GM18868 (cell line): ENCODE measurements at regions not wholly inside any gene's neighbourhood (a gene's known extent, or its start where the extent isn't known, plus 50 kb on each side); places are given as distances from the start of the nearest gene placed in this dataset.
A peak's percentile ranks its signal among the peaks of the same experiment; 100 is the strongest.
"Not testable (repeated sequence)": the region's sequence is repeated elsewhere in the genome, so short reads cannot be mapped to it uniquely, and the experiment has no call there.

ENCODE experiments used
- ATAC-seq: cut with Tn5 transposase; IDR thresholded peaks from one replicate; pipeline ENCODE4 v1.9.1; 2021; ENCODE audit warnings: mild to moderate bottlenecking, moderate library complexity; ENCODE audit not compliant: unreplicated experiment

DNA sequence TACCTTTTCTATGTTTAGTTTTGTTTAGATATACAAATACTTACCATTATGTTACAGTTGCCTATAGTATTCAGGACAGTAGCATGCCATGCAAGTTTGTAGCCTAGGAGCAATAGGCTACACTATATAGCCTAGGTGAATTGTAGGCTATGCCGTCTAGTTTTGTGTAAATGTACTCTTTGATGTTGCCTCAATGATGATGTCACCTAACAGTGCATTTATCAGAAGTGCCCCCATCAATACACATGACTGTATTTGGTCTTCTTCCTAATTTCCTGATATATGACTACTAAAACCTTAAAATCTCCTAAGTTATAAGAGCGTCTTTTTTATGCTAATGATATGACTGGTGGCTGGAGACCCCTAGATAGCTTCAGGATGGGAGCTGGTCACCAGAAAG lies 394.4 kb upstream of the STXBP6 start:
- ATAC-seq, result no peak

- ATAC-seq, result not testable (repeated sequence)
Measured at GRCh38 chr14:25440382-25440781, 390.4 kb upstream of the STXBP6 start.

GRCh38 chr14:25436906-25437305 lies 387.0 kb upstream of the STXBP6 start:
- no peak for ATAC-seq

DNA sequence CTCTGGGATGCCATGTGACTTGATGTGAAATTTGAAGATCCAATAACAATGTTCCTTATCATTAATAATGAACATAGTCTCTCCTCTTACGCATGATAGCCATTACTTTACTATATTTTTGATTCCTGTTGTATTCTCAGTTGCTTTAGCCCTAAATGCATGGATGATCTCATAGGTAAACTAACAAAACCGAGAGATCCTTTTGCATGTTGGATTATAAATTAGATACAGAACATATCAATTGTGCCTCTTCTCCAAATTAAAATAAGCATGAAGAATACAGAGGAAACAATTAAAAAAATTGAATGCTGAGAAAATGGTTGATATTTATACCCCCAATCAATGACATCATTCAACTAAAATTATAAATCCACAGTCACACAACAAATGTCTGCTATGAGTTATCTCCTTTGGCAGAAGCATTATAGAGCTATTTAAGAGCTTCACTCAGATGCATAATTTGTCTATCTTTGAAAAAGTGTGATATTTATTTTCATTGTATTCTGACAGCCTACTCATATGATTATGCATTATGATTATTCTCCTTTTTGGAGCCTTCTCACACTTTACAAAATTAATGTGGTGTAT lies 386.4 kb upstream of the STXBP6 start:
- no peak for ATAC-seq

DNA sequence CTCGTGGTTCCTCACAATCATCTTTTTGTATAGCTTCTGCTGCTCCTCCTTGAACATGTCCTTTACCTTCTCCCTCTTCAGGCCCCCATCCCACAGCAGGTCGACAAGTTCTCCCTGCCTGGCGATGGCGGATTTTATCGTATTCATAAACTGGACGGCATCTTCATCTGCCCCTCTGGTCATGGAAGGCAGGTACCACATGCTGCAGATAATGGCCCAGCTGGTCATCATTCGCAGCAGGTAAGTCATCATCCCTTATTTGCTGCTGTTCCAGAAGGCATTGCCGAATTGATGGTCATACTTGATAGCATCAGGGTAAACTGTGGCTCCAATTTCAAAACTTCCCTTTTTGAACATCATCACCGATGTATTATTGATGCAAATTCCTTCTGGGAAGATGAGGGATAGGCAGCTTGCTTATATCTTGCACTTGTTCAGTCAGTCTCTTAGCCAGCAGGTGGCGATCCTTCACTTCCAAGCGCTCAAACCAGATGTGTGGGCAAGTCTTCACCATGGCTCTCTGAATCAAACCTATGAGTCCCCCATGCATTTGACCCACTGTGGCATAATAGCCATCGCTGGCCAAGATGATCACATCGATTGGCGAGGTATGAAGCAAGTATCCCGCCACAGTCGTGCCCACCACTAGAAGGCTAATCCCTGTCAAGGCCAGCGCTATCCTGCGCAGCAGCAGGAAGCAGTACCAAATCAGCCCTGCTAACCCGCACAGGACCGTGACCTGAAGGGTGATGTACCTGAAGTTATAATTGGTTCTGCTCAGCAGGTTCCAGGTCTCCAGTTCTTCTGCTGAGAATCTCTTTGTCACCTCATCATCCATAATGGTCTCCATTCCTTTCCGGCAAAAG lies 381.5 kb upstream of the STXBP6 start:
- ATAC-seq, result no peak

DNA sequence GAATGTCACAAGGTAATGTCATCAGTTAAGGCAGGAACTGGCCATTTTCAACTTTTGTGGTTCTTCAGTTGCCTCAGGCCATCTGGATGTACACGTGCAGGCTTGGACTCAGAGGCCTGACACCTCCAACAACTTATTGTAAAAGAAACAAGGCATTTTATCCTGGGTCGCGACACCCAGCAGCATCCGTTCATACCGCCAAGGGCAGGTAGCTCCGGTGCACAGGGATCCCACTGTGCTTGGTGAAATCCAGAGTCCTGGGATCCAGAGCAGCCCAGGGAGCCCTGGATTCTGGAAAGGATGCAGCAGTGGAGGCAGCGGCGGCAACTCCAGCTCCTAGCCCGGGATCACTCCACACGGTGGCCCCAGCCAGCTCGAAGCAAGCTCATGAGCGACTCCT lies 380.9 kb upstream of the STXBP6 start:
- no peak for ATAC-seq

- no peak for ATAC-seq
Measured at GRCh38 chr14:25412998-25413397, 363.1 kb upstream of the STXBP6 start.

DNA sequence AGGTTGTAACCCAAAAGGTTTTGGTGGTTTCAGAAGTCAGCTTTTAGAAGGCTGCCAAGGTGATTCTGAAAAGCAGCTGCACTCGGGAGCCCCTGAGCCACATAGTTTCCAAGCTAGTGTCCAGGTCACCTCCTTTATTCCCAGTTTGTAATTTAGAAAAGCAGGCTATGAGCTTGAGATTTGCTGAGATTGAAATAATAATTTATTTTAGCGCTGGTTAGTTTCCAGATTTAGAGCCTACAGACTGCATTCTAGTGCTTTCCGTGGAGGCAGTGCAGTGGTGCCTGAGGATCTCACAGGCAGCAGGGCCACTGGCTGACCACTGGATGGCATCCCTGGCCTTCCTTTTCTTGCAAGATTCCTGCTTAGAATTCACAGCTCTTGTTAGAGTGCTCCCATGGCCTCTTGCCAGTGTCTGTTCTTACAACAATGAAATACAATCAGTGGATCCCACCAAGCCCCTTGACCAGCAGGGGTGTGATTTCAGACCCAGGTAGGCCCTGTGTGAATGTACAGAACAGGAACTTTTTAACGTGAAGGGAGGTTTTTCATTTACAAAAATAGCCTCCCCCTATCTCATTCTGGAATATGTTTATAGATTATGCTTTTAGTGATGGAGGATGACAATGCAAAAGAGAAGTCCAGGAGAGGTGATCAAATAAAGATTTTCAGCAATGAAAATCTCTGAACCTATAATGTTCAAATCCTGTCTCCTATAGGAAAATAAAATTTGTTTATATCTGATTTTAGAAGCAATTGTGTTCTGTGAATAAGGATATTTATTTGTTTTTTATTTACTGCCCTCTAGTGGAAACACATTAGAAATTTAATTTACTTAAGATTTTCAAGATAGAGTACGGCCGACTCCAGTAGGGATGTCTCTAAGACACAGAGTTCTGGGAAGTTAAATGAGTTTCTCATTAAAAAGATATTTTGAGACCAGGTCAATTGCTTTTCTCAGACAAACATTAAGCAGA lies 362.1 kb upstream of the STXBP6 start:
- ATAC-seq, result no peak

DNA sequence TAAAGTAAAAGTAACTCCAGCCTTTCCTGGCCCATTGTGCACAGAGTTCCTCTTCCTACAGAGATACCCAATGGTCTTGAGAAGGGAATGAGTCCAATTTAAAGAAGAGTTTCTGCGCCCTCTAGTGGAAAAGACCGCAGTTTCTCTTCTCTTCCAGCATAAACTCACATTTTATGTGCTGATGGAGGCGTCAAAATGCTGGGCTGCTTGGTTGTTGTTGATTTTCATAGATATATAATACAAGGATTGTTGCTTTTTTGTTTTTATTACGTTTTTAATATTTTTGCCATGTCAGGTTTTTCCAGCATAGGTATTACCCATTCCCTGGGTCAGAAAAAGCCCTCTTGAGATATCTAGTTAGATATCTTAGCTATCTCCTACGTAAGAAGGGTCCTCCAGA lies 356.9 kb upstream of the STXBP6 start:
- ATAC-seq, result peak; percentile 67

DNA sequence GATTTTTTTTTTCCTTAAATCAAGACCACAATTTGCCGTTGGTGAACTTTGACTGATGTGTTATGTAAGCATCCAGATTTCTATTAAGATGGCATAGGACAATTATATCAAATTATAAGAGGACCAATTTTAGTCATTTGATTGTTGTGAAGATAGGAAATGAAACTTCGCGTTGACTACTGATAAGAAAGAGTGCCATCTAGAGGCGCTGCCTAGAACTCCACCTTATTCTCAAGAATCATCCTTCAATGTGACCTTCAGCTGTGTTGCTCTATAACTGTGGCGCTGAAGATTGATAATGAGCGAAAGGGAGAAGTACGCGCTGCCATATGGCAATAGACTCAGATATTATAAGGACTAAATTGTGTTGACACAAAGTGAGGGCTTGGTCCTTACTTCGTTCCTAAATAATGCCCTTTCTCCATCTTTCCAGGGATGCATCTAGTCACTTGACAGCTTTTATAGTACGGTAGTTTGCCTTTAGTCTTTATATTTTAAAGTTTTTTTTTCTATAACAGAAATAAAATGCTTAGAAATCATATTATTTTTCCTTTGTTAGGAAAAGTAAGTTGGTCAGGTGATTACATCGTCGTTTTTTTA lies 350.8 kb upstream of the STXBP6 start:
- ATAC-seq, result peak; percentile 87

DNA sequence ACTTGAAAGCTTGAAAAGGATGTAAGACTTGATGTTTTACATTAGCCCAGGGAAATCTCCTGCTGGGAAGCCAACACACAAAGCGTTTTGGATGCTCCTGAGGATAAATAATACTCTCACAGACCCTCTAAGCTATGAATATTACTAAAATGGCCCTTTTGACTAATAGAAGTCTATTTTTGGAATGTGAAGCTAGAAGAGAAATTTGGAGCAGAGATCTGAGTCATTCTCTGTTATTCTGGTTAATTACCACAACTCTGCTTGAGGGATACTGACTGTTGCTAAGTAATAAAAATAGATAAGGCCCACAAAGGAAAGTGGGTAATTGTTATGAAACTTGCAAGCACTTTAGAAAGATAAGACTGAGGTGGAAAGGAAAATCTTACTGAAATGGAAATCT lies 346.2 kb upstream of the STXBP6 start:
- ATAC-seq, result peak; percentile 69

DNA sequence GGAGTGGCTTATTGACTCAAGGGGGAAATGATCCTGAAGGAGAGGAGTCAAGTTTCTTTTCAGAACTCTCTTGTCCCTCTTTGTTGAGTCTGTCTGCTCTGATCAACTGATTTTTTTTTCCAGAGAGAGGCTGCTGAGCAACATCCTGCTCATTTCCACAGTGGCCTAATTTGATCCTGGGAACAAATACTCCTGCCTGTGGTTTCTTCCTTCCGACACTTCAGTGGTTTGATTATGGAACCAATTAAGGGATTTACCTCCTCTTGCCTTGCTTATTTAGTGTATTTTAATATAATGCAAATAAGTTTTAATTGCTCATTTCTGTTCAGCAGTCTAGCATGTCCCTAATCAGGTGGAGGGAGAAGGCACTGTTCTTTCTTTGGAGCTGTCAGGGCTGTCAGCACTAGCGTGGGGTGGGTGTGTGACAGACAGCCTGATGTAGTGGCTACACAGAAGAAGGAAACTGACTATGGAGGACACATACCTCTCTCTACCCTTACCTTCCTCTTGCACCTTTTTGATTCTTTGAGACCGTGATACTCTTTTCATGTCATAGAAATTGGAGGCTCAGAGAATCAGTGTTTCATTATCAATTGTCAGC lies 344.9 kb upstream of the STXBP6 start:
- no peak for ATAC-seq

DNA sequence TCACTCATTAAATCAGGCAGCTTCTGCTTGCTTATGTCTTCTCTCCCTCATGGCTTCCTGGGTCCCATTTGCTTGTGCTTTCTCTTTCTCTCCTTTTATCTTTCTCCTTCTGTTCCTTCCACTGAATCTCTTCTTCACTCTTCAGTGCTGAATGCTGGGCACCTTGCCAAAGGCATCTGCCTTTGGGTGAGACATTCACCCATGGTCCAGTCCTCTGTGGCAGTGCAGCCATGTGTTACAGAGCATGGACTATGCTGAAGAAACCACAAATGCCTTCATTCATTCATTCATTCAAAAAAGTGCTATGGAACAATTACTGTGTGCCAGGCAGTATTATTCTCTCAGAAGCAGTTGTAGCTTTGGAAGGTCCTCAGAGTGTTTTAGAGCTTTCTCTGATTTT lies 344.4 kb upstream of the STXBP6 start:
- no peak for ATAC-seq

DNA sequence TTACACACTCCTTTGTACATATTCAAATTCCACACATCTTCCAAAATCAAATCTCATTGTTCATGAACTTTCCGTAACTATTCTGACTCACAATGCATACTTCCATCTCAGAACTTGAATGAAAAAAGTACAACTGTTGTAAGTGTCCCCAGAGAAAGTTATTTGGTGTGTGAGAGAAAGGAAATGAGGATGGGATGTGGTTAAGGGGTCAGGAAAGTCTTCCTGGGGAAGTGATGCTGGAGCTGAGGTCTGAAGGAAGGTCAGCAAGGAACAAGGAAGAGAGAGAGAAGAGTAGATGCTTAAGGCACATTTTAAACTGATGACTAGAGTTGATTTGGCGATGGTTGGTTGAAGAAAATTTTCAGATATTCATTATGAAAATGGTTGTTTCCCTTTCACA lies 340.0 kb upstream of the STXBP6 start:
- no peak for ATAC-seq

DNA sequence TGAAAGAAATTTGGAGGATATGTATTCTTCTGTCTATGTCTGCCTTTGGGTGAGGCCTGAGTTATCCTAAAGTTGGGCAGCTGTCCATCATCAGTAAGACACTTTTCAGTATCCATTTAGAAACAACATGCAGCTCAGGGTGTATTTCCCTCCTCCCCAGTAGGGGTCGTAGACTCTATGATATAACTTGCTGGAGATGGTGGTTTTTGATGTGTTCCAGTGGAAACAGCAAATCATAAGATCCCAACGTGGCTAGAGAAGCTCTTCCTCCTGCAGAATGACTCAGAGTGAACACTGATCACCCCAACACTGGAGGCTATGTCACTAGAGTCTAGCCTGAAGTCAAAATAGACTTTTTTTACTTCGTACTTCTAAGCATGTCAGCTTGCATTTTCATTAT lies 331.6 kb upstream of the STXBP6 start:
- ATAC-seq, result no peak

DNA sequence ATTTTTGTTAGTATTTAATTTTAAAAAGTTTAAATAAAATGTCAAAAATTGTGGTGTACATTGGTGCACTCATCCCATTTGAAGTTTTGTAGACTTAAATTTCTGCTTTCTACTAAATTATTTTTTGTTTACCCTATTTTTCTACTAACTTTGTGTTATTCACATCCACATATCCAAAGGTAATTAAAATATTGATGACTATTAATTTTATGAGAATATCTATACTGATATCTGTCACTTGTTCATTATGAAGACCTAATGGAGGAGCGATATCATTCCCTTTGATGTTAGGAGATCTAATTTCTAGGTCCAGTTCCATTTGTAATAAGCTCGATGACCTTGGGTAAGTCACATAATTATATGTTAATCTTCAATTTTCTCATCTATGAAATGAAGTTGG lies 325.7 kb upstream of the STXBP6 start:
- ATAC-seq, result no peak

DNA sequence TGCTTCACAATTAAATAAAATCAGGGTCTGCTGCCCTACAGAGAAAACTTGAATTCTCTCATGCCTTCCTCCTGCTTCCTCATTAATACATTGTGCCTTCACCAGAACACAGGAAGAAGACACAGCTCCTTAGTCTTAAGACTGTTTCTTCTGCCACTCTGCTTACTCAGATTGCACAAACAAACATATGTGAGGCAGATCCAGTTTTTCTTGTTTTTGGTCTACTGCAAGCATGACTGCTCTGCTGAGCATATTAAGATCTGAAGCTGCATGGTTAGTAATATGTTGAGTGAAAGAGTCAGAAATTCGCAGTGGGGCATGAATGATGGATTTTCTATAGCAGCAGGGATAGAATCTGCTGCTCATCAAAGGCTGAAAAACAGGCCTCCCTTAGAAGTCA lies 321.1 kb upstream of the STXBP6 start:
- ATAC-seq, result no peak

DNA sequence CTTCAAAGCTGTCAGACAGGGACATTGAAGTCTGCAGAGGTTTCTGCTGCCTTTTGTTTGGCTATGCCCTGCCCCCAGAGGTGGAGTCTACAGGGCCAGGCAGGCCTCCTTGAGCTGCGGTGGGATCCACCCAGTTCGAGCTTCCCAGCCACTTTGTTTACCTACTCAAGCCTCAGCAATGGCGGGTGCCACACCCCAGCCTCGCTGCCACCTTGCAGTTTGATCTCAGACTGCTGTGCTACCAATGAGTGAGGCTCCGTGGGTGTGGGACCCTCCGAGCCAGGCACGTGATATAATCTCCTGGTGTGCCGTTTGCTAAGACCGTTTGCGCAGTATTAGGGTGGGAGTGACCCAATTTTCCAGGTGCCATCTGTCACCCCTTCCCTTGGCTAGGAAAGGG lies 320.1 kb upstream of the STXBP6 start:
- ATAC-seq, result not testable (repeated sequence)

DNA sequence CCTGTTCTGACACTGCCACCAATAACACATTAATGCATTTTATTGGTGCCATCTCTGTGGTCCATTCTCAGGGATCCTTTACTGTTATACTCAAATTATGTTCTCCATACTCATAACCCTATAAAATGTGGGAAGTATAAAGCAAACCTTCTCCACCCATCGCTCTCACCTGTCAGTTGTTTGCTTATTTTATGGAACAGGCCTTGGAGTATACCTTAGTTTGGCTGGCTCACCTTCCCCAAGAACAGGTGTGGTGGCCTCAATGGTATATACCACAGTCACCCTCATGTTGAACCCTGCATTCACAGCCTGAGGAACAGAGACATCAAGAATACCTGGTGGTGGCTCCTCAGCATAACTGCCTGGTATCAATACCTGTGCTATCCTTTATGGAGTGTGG lies 308.4 kb upstream of the STXBP6 start:
- ATAC-seq, result no peak

DNA sequence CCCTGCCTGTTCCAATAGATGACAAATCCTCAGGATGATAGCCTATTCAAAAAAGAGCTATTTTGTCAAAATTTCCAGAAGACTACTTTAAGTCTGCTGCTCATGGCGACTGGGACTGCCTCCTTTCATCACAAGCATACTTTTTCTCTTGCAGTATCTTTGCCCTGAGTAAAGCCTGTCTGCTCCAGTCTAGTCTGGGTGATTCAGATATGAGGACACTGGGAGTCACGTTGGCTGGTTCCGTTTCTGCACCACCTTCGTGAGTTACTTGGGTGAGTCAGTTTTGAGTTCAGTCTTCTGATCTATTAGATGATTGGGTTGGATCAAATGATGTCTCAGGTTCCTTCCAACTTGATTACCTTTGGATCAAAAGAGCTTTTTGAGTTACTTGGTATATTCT lies 301.3 kb upstream of the STXBP6 start:
- ATAC-seq, result no peak

DNA sequence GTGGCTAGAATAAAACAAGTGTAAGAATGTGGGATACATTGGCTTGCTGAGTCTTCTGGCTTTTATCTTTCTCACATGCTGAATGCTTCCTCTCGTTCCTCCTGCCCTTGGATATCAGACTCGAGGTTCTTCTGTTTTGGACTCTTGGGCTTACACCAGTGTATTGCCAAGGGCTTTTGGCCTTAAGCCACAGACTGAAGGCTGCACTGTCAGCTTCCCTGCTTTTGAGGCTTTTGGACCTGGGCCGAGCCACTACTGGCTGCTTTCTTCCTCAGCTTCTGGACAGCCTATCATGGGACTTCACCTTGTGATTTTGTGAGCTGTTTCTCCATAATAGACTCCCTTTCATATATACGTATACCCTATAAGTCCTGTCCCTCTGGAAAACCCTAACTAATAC lies 300.9 kb upstream of the STXBP6 start:
- no peak for ATAC-seq
